ENCODE measurements at regions not wholly inside any gene's neighbourhood (a gene's known extent, or its start where the extent isn't known, plus 50 kb on each side); places are given as distances from the start of the nearest gene placed in this dataset.

GRCh38 chr9:134590240-134591081 lies 51.1 kb upstream of the COL5A1 start:
- DNase-seq, result peak; percentile 49

DNA sequence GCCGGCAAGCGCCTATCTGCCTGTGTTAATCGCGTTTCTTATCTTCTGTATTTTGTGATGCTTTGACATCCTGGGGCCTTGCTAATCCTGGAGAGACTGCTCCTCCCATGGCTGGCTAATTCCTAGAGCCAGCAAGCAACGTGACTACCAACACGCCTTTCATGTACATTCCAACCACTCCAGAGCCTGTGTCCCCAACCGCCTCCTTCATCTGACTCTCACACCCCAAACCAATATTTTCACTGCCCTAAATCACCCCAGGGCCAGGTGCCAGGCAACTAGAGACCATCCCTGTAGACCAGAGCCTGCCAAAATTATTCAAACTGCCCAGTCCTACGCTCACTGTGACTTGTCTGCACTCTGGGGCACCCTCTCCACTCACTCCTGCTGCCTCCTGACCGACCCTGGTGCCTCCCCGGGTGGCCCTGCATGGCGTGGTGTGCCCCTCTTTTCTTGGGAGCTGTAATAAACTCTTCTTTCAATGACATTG lies 50.5 kb upstream of the COL5A1 start:
- DNase-seq, result peak; percentile 54

GRCh38 chr9:134591573-134591981 lies 50.0 kb upstream of the COL5A1 start:
- DNase-seq, result peak; percentile 89
